Central memory CD8-positive, alpha-beta T cell (primary cell): ENCODE measurements at regions not wholly inside any gene's neighbourhood (a gene's known extent, or its start where the extent isn't known, plus 50 kb on each side); places are given as distances from the start of the nearest gene placed in this dataset.
A peak's percentile ranks its signal among the peaks of the same experiment; 100 is the strongest.

ENCODE experiments used
- ATAC-seq: fragments of 150-1000 bp; cut with Tn5 transposase; replicated peaks from 2 replicates; pipeline ENCODE4 v1.10.0; 2022; ENCODE audit warnings: mild to moderate bottlenecking, moderate FRiP score, moderate number of reproducible peaks; ENCODE audit not compliant: poor library complexity, severe bottlenecking; ENCODE audit errors: extremely low read depth
- DNase-seq, 2 donors: peaks; one replicate each; pipeline ENCODE4 v3.0.0; 2021; ENCODE audit warnings: low spot score in 2 of 2
- H3K27ac Mint-ChIP-seq: one replicate; pipeline ENCODE4 v1.8.0; 2022; ENCODE audit warnings: low read depth, mild to moderate bottlenecking, moderate library complexity, mixed read lengths
- H3K27me3 Mint-ChIP-seq: one replicate; pipeline ENCODE4 v1.8.0; 2022; ENCODE audit warnings: mixed read lengths
- H3K36me3 Mint-ChIP-seq: one replicate; pipeline ENCODE4 v1.8.0; 2022; ENCODE audit warnings: mild to moderate bottlenecking, moderate library complexity, mixed read lengths; ENCODE audit not compliant: insufficient read depth
- H3K4me1 Mint-ChIP-seq: one replicate; pipeline ENCODE4 v1.8.0; 2022; ENCODE audit warnings: mixed read lengths
- H3K4me3 Mint-ChIP-seq: one replicate; pipeline ENCODE4 v1.8.0; 2022; ENCODE audit warnings: mild to moderate bottlenecking, moderate library complexity, mixed read lengths
- H3K9me3 Mint-ChIP-seq: one replicate; pipeline ENCODE4 v1.8.0; 2022; ENCODE audit warnings: mixed read lengths

DNA sequence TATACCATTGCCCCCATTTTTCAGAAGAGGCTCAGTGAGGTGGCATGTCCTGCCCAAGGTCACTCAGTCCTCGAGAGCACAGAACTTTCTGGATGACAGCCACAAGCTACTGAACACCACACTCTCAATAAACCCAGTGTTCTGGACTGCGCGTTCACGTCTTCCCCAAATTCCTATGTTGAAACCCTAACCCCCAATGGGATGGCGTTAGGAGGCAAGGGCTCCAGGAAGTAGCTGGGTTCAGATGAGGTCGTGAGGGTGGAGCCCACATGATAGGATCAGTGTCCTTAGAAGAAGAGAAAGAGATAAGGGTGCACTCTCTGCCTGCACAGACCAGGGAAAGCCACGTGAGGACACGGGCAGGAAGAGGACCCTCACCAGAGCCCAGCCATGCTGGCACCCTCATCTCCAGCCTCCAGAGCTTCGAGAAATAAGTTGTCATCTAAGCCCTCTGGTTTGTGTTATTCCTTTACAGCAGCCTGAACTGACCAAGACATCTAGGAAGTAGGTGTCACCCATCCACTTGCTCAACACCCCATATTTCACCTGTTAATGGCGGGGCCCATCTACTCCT, 324.0 kb downstream of the UACA start:
- H3K27me3 Mint-ChIP-seq = peaks cover 39% of the 10 kb centered on the region
- peaks cover 15% of the 10 kb centered on the region for H3K4me1 Mint-ChIP-seq
- DNase-seq (no peak), ATAC-seq (no peak)
- no peak overlapping the region for H3K4me3 Mint-ChIP-seq
- no peaks in the 10 kb centered on the region for H3K9me3 Mint-ChIP-seq
- H3K36me3 Mint-ChIP-seq = no peaks in the 10 kb centered on the region
- no peak overlapping the region for H3K27ac Mint-ChIP-seq

DNA sequence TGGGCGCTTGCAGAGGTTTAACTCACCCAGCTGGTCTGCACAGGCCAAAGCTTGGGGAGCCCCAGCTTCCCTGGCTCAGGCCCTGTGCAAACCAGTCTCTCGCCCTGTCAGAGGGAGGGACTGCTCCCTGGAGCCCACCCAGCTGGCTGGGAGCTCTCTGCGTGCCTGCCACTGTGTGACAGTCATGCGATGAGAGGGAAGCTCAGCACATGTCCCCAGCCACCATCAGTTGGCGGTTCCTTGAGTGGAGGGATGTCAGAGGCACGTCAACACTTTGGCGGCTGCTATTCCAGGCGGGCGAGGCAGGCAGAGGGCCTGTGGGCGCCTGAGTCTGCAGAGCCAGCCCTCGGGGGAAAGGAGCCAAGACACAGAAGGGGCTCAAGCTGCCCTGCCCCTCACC, 324.6 kb downstream of the UACA start:
- Mint-ChIP-seq H3K27me3 (peaks cover 33% of the 10 kb centered on the region), H3K27ac (no peak overlapping the region)
- ATAC-seq = no peak

DNA sequence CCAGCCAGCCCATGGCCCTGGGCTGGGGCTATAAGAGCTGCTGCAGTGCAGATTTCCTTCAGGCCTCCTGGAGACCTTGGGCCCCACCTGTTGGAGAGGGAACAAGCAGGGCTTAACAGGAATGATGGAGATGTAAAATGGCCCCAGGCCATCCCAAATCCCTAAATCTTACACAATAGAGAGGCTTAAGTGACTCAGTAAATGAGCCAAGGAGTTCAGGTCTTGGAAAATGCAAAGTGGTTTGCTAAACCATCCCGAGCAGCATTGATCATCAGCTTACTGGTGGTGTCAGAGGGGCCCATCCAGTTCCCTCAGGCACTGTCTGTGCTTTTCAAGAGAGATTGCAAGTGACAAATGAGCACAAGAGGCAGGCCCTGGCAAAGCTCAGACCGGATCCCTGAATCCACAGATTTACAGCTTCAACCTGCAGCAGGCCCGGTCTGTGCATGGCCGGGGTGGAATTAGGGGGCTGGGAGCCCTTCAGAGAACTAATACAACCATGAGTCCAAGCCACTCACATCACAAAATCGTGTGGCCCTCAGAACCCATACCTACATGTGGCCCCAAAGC, 325.4 kb downstream of the UACA start:
- no peak for ATAC-seq
- H3K27me3 Mint-ChIP-seq = peaks cover 25% of the 10 kb centered on the region
- H3K36me3 Mint-ChIP-seq = no peaks in the 10 kb centered on the region

More for the DNA sequence above, 324.6 kb downstream of the UACA start:
- H3K36me3 Mint-ChIP-seq = no peaks in the 10 kb centered on the region
- H3K9me3 Mint-ChIP-seq = no peaks in the 10 kb centered on the region
- DNase-seq = no peak
- peaks cover 15% of the 10 kb centered on the region for H3K4me1 Mint-ChIP-seq
- no peak overlapping the region for H3K4me3 Mint-ChIP-seq

DNA sequence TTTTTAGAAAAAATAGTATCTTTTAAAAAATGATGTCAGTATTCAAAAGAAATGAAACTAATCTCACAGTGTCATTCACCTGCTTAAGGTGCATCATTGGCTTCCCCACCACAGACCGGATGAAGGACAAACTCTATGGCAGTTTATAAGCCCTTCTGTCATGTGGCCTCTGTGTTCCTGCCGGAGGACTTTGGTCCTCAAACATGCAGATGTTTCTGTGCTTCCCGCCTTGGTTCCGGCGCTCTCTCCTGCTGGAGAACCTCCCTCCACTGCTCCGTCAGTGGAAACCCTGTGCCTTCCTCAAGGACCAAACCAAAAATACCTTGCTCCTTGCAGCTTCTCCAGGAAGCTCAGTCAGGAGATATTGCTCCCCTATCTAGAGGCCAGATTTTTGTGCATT, 326.3 kb downstream of the UACA start:
- H3K4me3 Mint-ChIP-seq = no peak overlapping the region
- no peak for ATAC-seq
- peaks cover 16% of the 10 kb centered on the region for H3K27me3 Mint-ChIP-seq
- H3K4me1 Mint-ChIP-seq = peaks cover 15% of the 10 kb centered on the region
- no peaks in the 10 kb centered on the region for H3K36me3 Mint-ChIP-seq
- H3K9me3 Mint-ChIP-seq = no peaks in the 10 kb centered on the region
- no peak overlapping the region for H3K27ac Mint-ChIP-seq
- DNase-seq = no peak

More for the DNA sequence above, 325.4 kb downstream of the UACA start:
- no peaks in the 10 kb centered on the region for H3K9me3 Mint-ChIP-seq
- H3K27ac Mint-ChIP-seq = no peak overlapping the region
- no peak overlapping the region for H3K4me3 Mint-ChIP-seq
- DNase-seq = no peak
- H3K4me1 Mint-ChIP-seq = peaks cover 15% of the 10 kb centered on the region

DNA sequence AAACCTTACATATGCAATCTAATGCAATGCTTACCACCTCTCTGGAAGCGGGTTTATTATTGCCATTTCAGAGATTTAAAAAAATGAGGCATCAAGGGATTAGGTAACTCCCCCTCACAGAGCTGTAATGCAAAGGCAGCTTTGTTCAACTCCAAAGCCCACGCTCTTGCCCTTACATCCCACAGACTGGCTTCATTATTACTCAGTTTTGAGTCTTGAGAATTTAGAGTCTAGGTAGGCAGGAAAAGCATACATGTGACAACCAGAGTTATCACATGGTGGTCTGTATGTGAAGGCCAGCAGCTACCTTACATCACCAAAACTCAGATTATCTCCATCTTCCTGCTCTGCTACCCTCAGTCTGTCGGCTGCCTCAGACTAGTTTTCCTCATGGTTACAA, 326.9 kb downstream of the UACA start:
- Mint-ChIP-seq H3K4me1 (peaks cover 15% of the 10 kb centered on the region), H3K27ac (no peak overlapping the region), H3K36me3 (no peaks in the 10 kb centered on the region), H3K9me3 (no peaks in the 10 kb centered on the region), H3K27me3 (peaks cover 9% of the 10 kb centered on the region), H3K4me3 (no peak overlapping the region)
- DNase-seq (no peak), ATAC-seq (no peak)

DNA sequence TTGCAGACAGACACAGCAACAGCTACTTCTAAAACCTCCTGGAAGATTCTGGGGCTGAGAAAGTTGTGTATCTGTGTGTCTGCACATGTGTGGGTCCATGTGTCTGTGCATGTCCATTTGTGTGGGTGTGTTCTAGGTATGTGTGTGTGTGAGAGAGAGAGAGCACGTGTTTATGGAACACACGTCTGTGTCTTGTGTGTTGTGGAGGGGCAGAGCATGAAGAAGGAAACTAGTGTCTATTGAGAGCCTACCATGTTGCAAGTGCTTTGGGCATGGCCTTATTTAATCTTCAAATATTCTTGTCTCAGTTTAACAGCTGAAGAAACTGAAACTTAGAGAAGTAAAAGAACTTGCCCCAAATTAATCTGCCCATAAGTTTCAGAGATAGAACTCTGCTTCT, 327.5 kb downstream of the UACA start:
- DNase-seq (no peak), ATAC-seq (no peak)
- H3K27ac Mint-ChIP-seq = no peak overlapping the region
- no peaks in the 10 kb centered on the region for H3K36me3 Mint-ChIP-seq
- H3K4me1 Mint-ChIP-seq = peaks cover 15% of the 10 kb centered on the region
- H3K4me3 Mint-ChIP-seq = no peak overlapping the region
- H3K9me3 Mint-ChIP-seq = no peaks in the 10 kb centered on the region
- peaks cover 4% of the 10 kb centered on the region for H3K27me3 Mint-ChIP-seq

DNA sequence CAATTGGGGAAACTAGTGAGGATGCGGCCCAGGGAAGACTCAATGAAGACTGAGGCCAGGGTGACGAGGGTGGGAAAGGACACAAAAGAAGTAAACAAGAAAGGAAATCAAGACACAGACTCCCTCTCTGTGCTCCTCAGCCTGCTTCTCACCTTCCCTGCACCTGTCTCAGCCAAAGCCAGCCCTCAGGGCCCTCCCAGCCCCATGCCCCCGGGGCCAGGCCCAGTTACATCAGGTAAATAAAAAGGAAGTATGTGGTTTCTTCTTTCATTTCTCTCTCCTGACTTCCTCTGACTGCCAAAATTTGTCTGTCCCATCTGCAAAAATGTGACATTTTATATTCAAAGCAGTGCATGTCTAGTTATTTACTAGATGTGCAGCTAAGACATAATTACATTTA, 328.0 kb downstream of the UACA start:
- Mint-ChIP-seq H3K36me3 (no peaks in the 10 kb centered on the region), H3K9me3 (no peaks in the 10 kb centered on the region), H3K4me1 (peaks cover 15% of the 10 kb centered on the region), H3K27me3 (no peaks in the 10 kb centered on the region), H3K4me3 (no peak overlapping the region), H3K27ac (peak overlapping the region; percentile 4)
- ATAC-seq (no peak), DNase-seq (no peak)

DNA sequence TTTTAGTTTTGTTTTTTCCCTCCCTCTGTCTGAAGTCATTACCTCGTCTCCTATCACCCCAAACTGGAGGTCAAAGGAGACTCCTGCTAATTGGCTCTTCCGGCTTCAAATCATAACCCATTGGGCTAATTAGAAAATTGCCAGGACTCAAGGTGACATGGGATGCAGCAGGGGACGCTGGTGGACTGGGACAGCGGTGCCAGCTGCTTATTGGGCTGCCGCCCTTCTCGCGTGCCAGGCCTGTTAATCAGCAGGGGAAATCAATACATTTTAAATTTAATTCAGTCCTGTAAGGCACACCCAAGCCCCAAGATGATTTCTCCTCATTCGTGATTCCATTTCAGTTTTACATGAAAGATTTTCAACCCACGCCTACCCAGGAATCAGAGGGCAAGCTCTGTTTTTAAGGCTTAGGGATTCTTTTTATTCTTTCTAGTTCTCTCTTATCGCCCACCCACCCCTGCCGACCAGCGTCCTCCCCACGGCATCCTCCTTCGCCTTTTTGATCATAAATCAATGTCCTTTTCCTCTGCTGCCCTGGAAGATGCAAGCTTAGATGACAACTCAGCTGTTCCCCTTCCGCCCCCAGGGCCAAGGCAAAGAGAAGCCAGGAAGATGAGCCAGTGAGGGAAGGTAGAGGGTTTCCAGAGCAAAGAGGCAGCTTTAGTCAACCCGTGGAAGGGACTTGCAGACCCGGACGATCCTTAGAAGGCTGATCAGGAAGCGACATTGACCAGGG, 329.6 kb downstream of the UACA start:
- Mint-ChIP-seq H3K9me3 (no peaks in the 10 kb centered on the region), H3K27ac (no peak overlapping the region)
- no peak for ATAC-seq

DNA sequence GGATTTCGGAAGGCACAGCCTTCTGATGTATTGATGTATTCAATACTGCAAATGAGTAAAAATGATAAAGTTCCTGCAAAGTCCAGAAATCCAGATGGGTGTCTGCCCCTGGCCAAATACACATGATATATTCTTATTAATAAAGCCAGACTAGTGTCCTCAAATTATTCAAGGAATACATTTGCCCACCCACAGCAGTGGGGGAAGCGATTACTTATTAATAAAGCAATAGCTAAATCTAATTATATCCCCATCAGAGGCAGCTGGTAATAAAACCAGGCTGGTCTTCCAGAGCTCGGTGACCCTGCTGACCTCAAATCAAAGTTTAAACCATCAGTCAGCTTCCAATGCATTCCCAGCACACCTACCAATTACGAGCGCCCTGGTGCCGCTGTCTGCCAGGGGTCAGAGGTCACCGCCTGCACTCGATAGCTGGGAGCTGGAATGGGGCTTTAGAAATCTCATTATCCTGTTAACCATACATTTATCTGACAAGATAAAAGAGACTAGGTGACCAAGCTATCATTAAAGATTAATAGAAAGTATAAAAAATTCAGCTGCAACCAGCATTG, 330.3 kb downstream of the UACA start:
- Mint-ChIP-seq H3K4me1 (peaks cover 15% of the 10 kb centered on the region), H3K27me3 (no peaks in the 10 kb centered on the region), H3K4me3 (no peak overlapping the region), H3K27ac (no peak overlapping the region), H3K9me3 (no peaks in the 10 kb centered on the region), H3K36me3 (no peaks in the 10 kb centered on the region)
- DNase-seq (no peak), ATAC-seq (no peak)

More for the DNA sequence above, 329.6 kb downstream of the UACA start:
- no peak overlapping the region for H3K4me3 Mint-ChIP-seq
- H3K36me3 Mint-ChIP-seq = no peaks in the 10 kb centered on the region
- H3K27me3 Mint-ChIP-seq = no peaks in the 10 kb centered on the region
- no peak for DNase-seq
- peaks cover 15% of the 10 kb centered on the region for H3K4me1 Mint-ChIP-seq

DNA sequence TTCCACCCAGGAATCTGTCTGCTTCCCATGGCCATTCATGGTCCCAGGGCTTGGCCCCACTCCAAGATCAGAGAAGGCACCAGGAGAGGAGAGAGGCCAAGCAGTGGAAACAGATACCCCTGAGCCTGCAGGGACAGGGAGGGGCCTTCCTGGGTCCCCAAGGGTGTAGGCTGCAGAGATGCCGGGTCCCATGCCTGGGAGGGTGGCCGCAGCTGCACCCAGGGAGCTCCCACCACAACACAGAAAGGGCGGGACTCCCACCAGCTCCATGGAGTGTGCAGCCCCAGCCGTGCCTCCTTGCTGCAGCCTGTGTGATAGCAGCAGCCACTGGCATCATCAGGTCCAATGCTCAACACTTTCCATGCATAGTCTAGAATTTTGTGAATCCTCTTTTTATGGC, 331.5 kb downstream of the UACA start:
- no peak overlapping the region for H3K27ac Mint-ChIP-seq
- H3K27me3 Mint-ChIP-seq = no peaks in the 10 kb centered on the region
- no peak for ATAC-seq
- no peaks in the 10 kb centered on the region for H3K9me3 Mint-ChIP-seq
- H3K4me3 Mint-ChIP-seq = no peak overlapping the region
- peaks cover 15% of the 10 kb centered on the region for H3K4me1 Mint-ChIP-seq
- peaks cover 2% of the 10 kb centered on the region for H3K36me3 Mint-ChIP-seq
- no peak for DNase-seq

DNA sequence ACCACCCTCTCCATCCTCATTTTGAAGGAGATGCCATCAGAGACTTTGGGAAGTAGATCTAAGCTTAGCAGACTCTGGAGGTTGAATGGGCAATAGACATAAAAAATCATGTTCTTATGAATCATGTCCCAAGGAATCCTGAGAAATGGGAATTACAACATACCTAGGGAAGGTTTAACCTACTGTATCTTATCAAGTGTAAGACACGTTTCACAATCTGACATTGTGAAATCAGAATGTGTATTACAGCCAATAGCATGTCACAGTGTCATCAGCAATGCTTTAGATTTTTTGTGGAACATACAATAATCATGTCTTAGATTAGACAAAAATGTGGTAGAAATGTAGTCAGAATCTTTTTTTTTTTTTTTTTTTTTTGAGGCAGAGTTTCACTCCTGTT, 332.4 kb upstream of the TLE3 start:
- Mint-ChIP-seq H3K36me3 (peaks cover 2% of the 10 kb centered on the region), H3K27ac (no peak overlapping the region), H3K9me3 (no peaks in the 10 kb centered on the region), H3K4me1 (peaks cover 15% of the 10 kb centered on the region), H3K4me3 (no peak overlapping the region), H3K27me3 (no peaks in the 10 kb centered on the region)
- DNase-seq (no peak), ATAC-seq (no peak)

DNA sequence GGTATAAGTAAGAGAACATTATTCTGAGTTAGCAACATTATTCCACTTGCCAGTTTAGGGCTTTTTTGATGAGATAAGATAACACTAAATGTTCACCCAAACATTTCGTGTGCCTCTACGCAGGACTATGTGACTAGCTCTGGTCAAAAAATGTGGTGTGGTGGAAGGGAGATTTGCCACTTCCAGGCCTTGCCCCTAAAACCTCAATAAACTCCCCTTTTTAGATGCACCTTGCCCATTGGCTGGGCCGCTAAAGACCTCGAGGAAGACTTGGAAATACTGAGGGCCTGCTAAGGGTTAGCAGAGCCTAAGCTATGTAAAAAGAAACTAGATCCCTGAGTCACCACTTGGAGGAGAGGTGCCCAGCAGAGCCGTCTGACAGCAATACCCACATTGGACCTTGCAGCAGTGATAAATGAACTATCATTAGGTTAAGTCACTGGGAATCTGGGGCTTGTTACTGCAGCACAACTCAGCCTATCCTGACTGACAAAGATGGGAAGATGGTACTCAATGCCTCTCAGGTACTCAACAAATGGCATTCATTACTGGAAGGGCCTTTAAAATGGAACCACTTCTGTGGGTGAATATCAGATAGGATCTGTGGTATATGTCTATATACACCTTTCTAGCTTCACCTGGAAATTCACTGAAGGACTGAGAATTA, 331.5 kb upstream of the TLE3 start:
- ATAC-seq (no peak), DNase-seq (no peak)
- H3K36me3 Mint-ChIP-seq = peaks cover 2% of the 10 kb centered on the region
- H3K27me3 Mint-ChIP-seq = no peaks in the 10 kb centered on the region
- peaks cover 17% of the 10 kb centered on the region for H3K4me1 Mint-ChIP-seq
- no peak overlapping the region for H3K27ac Mint-ChIP-seq
- no peaks in the 10 kb centered on the region for H3K9me3 Mint-ChIP-seq
- no peak overlapping the region for H3K4me3 Mint-ChIP-seq
